Right ventricle myocardium superior (tissue), 1 donor: ENCODE measurements at regions not wholly inside any gene's neighbourhood (a gene's known extent, or its start where the extent isn't known, plus 50 kb on each side); places are given as distances from the start of the nearest gene placed in this dataset.
A peak's percentile ranks its signal among the peaks of the same experiment; 100 is the strongest.

Experiments used
- ATAC-seq: fragments of 200-7000 bp; cut with Tn5 transposase; one replicate; pipeline ENCODE4 v1.9.1; 2020; ENCODE audit warnings: mild to moderate bottlenecking; ENCODE audit not compliant: poor library complexity
- DNase-seq: peaks from one replicate; pipeline ENCODE4 v3.0.0-alpha.2; 2020
- intact Hi-C: fragments of 100-400 bp; cut with DNase I; formaldehyde crosslinking; loops from one replicate; pipeline ENCODE4 v1.11.2; 2022
- donor health status: DM: no; HTN: yes; CAD: no; lungs with severe emphysema.

- ATAC-seq = no peak
- no peak for DNase-seq
- intact Hi-C loops = no loop called here
Measured at GRCh38 chr5:135251093-135251492, 147.9 kb downstream of the MACROH2A1 start.

- DNase-seq (no peak), ATAC-seq (no peak)
- intact Hi-C loops = no loop called here
Measured at GRCh38 chr5:135250671-135251070, 148.4 kb downstream of the MACROH2A1 start.

- ATAC-seq (no peak), DNase-seq (no peak)
- intact Hi-C loops = no loop called here
Measured at GRCh38 chr5:135249658-135250057, 149.4 kb downstream of the MACROH2A1 start.

- no peak for DNase-seq
- ATAC-seq = no peak
- intact Hi-C loops = no loop called here
Measured at GRCh38 chr5:135248801-135249231, 150.2 kb downstream of the MACROH2A1 start.

- intact Hi-C loops = no loop called here
- no peak for DNase-seq
- no peak for ATAC-seq
Measured at GRCh38 chr5:135246923-135247795, 151.9 kb downstream of the MACROH2A1 start.

- ATAC-seq = no peak
- intact Hi-C loops = no loop called here
- no peak for DNase-seq
Measured at GRCh38 chr5:135246605-135246922, 152.5 kb downstream of the MACROH2A1 start.

- ATAC-seq (no peak), DNase-seq (no peak)
- intact Hi-C loops = no loop called here
Measured at GRCh38 chr5:135245521-135246499, 153.2 kb downstream of the MACROH2A1 start.

- DNase-seq (no peak), ATAC-seq (no peak)
- intact Hi-C loops = no loop called here
Measured at GRCh38 chr5:135244620-135245021, 154.4 kb downstream of the MACROH2A1 start.

GRCh38 chr5:135243556-135244285, 155.3 kb downstream of the MACROH2A1 start:
- peak; percentile 71 for ATAC-seq
- DNase-seq = peak; percentile 65
- intact Hi-C loops = no loop called here

- ATAC-seq (peak; percentile 76), DNase-seq (no peak)
- intact Hi-C loops = no loop called here
Measured at GRCh38 chr5:135242866-135243555, 156.0 kb downstream of the MACROH2A1 start.

GRCh38 chr5:135242021-135242865, 156.8 kb downstream of the MACROH2A1 start:
- DNase-seq (no peak), ATAC-seq (peak; percentile 66)
- intact Hi-C loops = no loop called here

- ATAC-seq (no peak), DNase-seq (no peak)
- intact Hi-C loops = no loop called here
Measured at GRCh38 chr5:135241536-135241935, 157.5 kb downstream of the MACROH2A1 start.

- ATAC-seq (no peak), DNase-seq (no peak)
- intact Hi-C loops = no loop called here
Measured at GRCh38 chr5:135240781-135241360, 158.2 kb downstream of the MACROH2A1 start.

GRCh38 chr5:135240283-135240633, 158.8 kb downstream of the MACROH2A1 start:
- intact Hi-C loops = no loop called here

GRCh38 chr5:135239453-135240282, 159.4 kb downstream of the MACROH2A1 start:
- ATAC-seq (no peak), DNase-seq (no peak)
- intact Hi-C loops = no loop called here

More at GRCh38 chr5:135240283-135240633, 158.8 kb downstream of the MACROH2A1 start:
- ATAC-seq (no peak), DNase-seq (no peak)

GRCh38 chr5:135238622-135239452, 160.2 kb downstream of the MACROH2A1 start:
- no peak for DNase-seq
- intact Hi-C loops = no loop called here
- no peak for ATAC-seq
